LNCAP (cell line): ENCODE measurements at regions not wholly inside any gene's neighbourhood (a gene's known extent, or its start where the extent isn't known, plus 50 kb on each side); places are given as distances from the start of the nearest gene placed in this dataset.

ENCODE experiments used
- TF ChIP-seq, protein P1 (sequence below): fragments of 450-650 bp; IDR thresholded peaks from 2 replicates; pipeline ENCODE4 v1.5.1; 2017; ENCODE audit warnings: mild to moderate bottlenecking

DNA sequence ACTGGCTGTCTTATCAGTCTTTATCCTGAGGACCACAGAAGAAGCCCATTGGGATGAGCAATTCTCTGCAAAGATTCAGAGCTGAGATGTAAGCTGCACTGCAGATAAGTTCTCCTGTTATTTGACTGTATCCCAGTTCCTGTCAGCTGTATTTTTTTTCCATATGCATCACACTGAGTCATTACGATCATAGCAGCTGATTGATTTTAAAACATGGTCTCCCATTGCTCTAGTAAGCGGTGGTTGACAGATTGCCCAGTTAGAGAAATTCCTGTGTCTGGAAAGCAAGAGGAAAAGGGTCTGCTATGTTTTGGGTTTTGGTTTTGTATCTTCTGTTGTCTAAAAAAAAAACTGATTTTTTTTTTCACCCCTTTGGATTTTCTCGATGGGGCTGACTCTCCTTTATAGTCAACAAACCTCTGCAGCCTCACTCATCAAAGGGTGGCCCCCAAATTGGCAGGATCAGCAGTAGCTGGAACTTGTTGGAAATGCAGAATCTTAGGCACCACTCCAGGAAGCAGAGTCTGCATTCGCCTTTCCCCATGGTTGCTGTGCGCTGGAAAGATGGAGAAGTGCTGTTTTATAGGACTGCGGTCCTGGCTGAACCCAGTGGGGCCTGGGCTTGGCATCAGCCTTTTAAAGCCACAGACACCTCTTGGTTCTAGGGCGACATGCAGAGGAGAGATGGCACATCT lies 220.1 kb upstream of the MPHOSPH6 start:
- TF ChIP-seq, protein P1, sequence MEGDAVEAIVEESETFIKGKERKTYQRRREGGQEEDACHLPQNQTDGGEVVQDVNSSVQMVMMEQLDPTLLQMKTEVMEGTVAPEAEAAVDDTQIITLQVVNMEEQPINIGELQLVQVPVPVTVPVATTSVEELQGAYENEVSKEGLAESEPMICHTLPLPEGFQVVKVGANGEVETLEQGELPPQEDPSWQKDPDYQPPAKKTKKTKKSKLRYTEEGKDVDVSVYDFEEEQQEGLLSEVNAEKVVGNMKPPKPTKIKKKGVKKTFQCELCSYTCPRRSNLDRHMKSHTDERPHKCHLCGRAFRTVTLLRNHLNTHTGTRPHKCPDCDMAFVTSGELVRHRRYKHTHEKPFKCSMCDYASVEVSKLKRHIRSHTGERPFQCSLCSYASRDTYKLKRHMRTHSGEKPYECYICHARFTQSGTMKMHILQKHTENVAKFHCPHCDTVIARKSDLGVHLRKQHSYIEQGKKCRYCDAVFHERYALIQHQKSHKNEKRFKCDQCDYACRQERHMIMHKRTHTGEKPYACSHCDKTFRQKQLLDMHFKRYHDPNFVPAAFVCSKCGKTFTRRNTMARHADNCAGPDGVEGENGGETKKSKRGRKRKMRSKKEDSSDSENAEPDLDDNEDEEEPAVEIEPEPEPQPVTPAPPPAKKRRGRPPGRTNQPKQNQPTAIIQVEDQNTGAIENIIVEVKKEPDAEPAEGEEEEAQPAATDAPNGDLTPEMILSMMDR: no peak

DNA sequence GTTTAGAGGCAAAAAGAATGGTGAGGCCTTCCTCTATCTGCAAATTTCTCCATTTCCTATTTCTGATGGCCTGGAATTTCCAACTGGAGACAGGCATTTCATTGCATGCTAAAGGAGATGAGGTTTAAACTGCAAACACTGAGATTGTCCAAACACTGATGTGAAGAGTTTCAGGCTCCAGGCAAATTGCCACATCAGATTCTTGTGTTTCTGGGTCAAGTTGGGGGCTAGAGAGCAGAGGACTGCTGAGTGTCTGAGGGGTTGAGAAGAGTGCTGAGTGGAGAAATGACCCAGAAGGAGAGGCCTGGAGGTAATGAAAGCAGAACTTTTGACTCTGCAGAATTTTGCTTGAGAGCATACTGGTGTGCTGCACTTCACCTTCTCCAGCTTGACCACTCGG lies 216.7 kb upstream of the MPHOSPH6 start:
- TF ChIP-seq, protein P1: no peak

DNA sequence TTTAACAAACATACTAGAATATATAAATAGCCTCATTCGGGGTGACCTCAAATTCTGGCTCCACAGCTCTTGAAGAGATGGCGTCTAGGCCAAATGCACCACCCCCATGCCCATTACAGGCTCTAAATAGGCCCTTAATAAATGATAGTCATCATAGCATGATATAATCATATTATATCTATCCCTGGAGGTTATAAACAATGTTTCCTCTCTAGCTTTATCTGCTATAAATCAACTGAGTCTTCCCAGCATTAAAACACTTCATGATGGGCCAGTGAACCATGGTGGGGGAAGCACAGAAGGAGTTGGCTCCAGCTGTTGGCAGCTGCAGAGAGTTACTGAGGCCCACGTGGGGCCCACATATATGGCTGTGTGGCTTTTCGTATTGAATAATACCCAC lies 214.9 kb upstream of the MPHOSPH6 start:
- TF ChIP-seq, protein P1: no peak

DNA sequence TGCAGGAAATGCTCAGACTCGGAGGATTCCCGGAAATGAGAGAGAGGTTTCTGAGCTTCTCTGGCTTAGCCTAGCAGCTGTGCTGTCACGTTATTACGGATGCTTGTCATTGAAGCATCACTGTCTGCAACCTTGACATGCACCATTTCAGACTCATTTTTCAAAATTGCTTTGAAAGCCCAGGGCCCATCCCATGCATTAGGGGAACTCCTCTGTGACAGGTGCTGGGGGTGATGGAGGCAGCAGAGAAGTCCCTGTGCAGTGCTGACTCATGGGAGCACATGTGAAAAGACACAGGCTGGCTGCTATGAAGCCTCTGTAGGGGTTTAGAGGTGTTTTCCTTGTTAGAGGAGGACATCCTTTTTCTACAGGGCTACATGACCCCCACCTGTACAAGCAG lies 214.0 kb upstream of the MPHOSPH6 start:
- TF ChIP-seq, protein P1: no peak

DNA sequence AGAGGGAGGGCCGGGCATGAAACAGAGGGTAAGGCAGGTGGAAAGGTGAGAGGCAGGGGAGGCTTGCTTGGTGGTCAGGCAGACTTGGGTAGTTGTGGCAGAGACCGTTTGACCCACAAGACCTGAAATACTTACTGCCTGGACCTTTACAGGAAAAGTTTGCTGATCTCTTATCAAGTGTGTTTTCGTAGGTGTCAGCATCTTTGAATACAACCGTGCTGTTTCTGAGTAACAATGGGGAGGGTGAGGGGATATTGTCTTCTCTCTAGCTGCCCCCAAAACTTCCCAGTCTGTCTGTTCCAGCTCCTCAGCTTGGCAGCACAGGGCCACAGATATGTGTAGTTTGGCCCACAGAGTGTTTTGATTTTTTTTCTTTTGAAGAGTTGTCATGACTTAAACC lies 212.5 kb upstream of the MPHOSPH6 start:
- TF ChIP-seq, protein P1: no peak

DNA sequence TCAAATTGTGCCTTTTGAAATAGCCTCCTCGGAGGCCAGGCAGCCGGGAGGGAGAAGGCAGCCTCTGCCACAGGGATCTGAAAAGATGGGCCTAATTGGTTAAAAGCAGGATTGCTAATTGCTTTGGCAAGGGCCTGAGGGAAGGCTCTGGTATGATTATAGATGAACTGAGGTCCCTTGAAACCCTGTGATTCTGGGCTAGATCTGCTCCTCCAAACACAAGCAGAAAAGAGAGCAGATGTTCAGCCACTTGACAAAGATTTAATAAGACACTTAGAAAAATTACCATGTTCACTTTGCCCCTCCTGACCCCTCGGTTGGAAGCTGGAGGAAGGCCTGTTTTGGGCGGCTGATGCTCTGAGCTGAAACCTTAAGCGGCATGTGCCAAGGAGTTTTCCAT lies 209.5 kb upstream of the MPHOSPH6 start:
- TF ChIP-seq, protein P1: no peak

DNA sequence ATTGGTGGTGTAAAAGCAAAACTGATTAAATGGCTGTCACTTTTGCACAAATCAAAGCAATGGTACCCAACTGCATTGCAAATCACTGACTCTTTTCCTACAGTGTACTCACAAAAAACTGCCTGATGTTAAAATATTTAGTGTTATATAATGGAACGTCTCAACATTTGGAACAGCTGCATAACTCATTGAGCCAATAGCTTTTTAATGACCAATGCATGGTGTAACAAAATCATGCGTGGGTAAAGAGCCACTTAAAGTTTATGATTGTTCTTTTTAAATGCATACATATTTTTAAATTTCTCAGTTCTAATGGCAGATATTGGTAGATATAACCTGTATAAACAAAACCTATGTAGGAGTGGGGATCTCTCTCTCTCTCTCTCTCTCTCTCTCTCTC lies 204.0 kb upstream of the MPHOSPH6 start:
- TF ChIP-seq, protein P1: no peak

DNA sequence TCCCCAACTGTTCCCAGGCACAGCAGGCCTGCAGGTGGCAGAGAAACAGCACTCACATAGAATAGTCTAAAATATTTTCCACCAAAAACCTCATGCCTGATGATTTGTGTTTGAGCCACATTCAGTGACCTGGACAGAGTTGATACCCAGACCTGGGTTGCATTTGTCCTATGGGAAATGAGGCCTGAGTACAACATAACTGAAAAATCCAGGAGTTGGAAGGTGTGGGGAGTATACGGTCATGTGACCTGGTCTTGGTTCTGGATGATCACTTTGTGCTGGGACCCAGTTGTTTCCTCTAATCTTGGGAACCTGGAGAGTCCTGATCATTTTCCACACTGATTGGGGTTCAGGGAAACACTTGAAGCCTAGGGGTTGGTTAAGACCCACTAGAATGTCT lies 200.3 kb upstream of the MPHOSPH6 start:
- TF ChIP-seq, protein P1: no peak
